PC-3 (cell line): ENCODE measurements at regions not wholly inside any gene's neighbourhood (a gene's known extent, or its start where the extent isn't known, plus 50 kb on each side); places are given as distances from the start of the nearest gene placed in this dataset.

Source experiments
- ATAC-seq: fragments of 200-7000 bp; cut with Tn5 transposase; 2 replicates; pipeline ENCODE4 v1.9.1; 2020; ENCODE audit warnings: mild to moderate bottlenecking, moderate library complexity
- BruUV-seq: library from RNA; stranded (reverse); fragments of 400-500 nt; replicated peaks from 2 replicates; lab custom pipeline; 2021; lab: Mats Ljungman, UMichigan
- CTCF ChIA-PET: fragments of 300-600 bp; sonication (Branson Sonifier 250); formaldehyde crosslinking; loops from one replicate; lab custom pipeline; 2022; ENCODE audit warnings: antibody characterized with exemption; lab: Charles Lee
- POLR2A ChIA-PET: fragments of 300-600 bp; sonication (Branson Sonifier 250); formaldehyde crosslinking; loops from one replicate; lab custom pipeline; 2022; ENCODE audit warnings: antibody characterized with exemption; ENCODE audit not compliant: unreplicated experiment; lab: Charles Lee
- DNase-seq: peaks from one replicate; pipeline ENCODE4 v3.0.0-alpha.2; 2015
- H2AFZ ChIP-seq: fragments of 300-600 bp; sonication (generic); 2 replicates; pipeline ENCODE4 v1.6.0; 2016; ENCODE audit warnings: antibody characterized with exemption, low read length
- H3F3A ChIP-seq: fragments of 300-600 bp; sonication (generic); one replicate; pipeline ENCODE4 v1.6.0; 2017; ENCODE audit warnings: antibody characterized with exemption, low read length, control low read depth, mild to moderate bottlenecking; ENCODE audit not compliant: unreplicated experiment
- H3K27ac ChIP-seq: fragments of 300-600 bp; sonication (generic); 2 replicates; pipeline ENCODE4 v1.5.1; 2016; ENCODE audit warnings: mild to moderate bottlenecking, low read length
- H3K27me3 ChIP-seq: fragments of 300-600 bp; sonication (generic); 2 replicates; pipeline ENCODE4 v1.6.1; 2016; ENCODE audit warnings: low read length, mixed read lengths
- H3K36me3 ChIP-seq: fragments of 300-600 bp; sonication (generic); 2 replicates; pipeline ENCODE4 v1.6.1; 2016; ENCODE audit warnings: low read depth, mixed run types, low read length, mixed read lengths
- H3K4me1 ChIP-seq: fragments of 300-600 bp; sonication (generic); 2 replicates; pipeline ENCODE4 v1.5.1; 2016; ENCODE audit warnings: low read length; ENCODE audit not compliant: insufficient read depth
- H3K4me2 ChIP-seq: fragments of 300-600 bp; sonication (generic); 2 replicates; pipeline ENCODE4 v1.6.0; 2016; ENCODE audit warnings: low read length
- H3K4me3 ChIP-seq: fragments of 300-600 bp; sonication (generic); 2 replicates; pipeline ENCODE4 v1.5.1; 2016; ENCODE audit warnings: mild to moderate bottlenecking, low read length, mixed read lengths
- H3K79me2 ChIP-seq: fragments of 300-600 bp; sonication (generic); 2 replicates; pipeline ENCODE4 v1.6.1; 2017; ENCODE audit warnings: low read length, mixed read lengths
- H3K9ac ChIP-seq: fragments of 300-600 bp; sonication (generic); 2 replicates; pipeline ENCODE4 v1.6.0; 2016; ENCODE audit warnings: mild to moderate bottlenecking, low read length
- H3K9me2 ChIP-seq: fragments of 300-600 bp; sonication (generic); replicated peaks from 2 replicates; pipeline ENCODE4 v1.6.1; 2016; ENCODE audit warnings: mixed run types, low read length, mixed read lengths
- H3K9me3 ChIP-seq: fragments of 300-600 bp; sonication (generic); 2 replicates; pipeline ENCODE4 v1.6.1; 2016; ENCODE audit warnings: low read length, mixed read lengths
- H4K20me1 ChIP-seq: fragments of 300-600 bp; sonication (generic); 2 replicates; pipeline ENCODE4 v1.6.1; 2016; ENCODE audit warnings: low read length, mixed read lengths
- CTCF ChIP-seq: fragments of 300-600 bp; sonication (generic); conservative IDR thresholded peaks from 2 replicates; pipeline ENCODE4 v1.5.1; 2017; ENCODE audit warnings: antibody characterized with exemption, low read depth, mild to moderate bottlenecking, low read length
- EZH2 ChIP-seq: fragments of 300-600 bp; sonication (generic); IDR thresholded peaks from one replicate; pipeline ENCODE4 v1.6.1; 2017; ENCODE audit warnings: antibody characterized with exemption, mild to moderate bottlenecking, low read length; ENCODE audit not compliant: unreplicated experiment
- EZH2phosphoT487 ChIP-seq: fragments of 300-600 bp; sonication (generic); IDR thresholded peaks from 2 replicates; pipeline ENCODE4 v1.6.1; 2018; ENCODE audit warnings: mild to moderate bottlenecking, antibody characterized with exemption, low read length, borderline replicate concordance
- intact Hi-C: fragments of 100-400 bp; cut with micrococcal nuclease; formaldehyde crosslinking; loops from 2 replicates; pipeline ENCODE4 v1.9.0; 2023

- Histone ChIP-seq H3F3A (no peaks in the 10 kb centered on the region), H3K4me3 (no peak overlapping the region), H3K9ac (no peak overlapping the region), H3K4me1 (no peaks in the 10 kb centered on the region), H3K9me3 (no peaks in the 10 kb centered on the region), H3K79me2 (no peaks in the 10 kb centered on the region), H3K27me3 (no peaks in the 10 kb centered on the region), H3K4me2 (no peak overlapping the region), H3K27ac (no peak overlapping the region), H3K9me2 (no peaks in the 10 kb centered on the region), H3K36me3 (no peaks in the 10 kb centered on the region), H2AFZ (no peak overlapping the region), H4K20me1 (no peaks in the 10 kb centered on the region)
- ATAC-seq (no peak), DNase-seq (no peak)
- BruUV-seq, result no TSS peak
- intact Hi-C loops, result no loop called here
- ChIA-PET POLR2A (no interaction called here), CTCF (no interaction called here)
- TF ChIP-seq EZH2 (no peak), CTCF (no peak)
These were observed 239.5 kb upstream of the KLHL29 start for GRCh38 chr2:23145460-23145859.

GRCh38 chr2:23146011-23146410, 239.0 kb upstream of the KLHL29 start:
- H3K79me2 ChIP-seq, result no peaks in the 10 kb centered on the region
- H3K4me1 ChIP-seq, result no peaks in the 10 kb centered on the region
- no peaks in the 10 kb centered on the region for H3K36me3 ChIP-seq
- H3K4me2 ChIP-seq, result no peak overlapping the region
- intact Hi-C loops, result no loop called here
- H2AFZ ChIP-seq, result no peak overlapping the region
- ChIA-PET CTCF (no interaction called here), POLR2A (no interaction called here)
- no peaks in the 10 kb centered on the region for H3F3A ChIP-seq
- no peaks in the 10 kb centered on the region for H4K20me1 ChIP-seq
- BruUV-seq, result no TSS peak
- H3K27me3 ChIP-seq, result no peaks in the 10 kb centered on the region
- no peaks in the 10 kb centered on the region for H3K9me2 ChIP-seq
- ATAC-seq, result no peak
- no peak for DNase-seq
- H3K9ac ChIP-seq, result no peak overlapping the region
- TF ChIP-seq EZH2phosphoT487 (no peak), CTCF (no peak), EZH2 (no peak)
- no peak overlapping the region for H3K27ac ChIP-seq
- no peaks in the 10 kb centered on the region for H3K9me3 ChIP-seq
- no peak overlapping the region for H3K4me3 ChIP-seq

GRCh38 chr2:23148342-23148741, 236.6 kb upstream of the KLHL29 start:
- TF ChIP-seq CTCF, result no peak
- no peak for TF ChIP-seq EZH2phosphoT487
- TF ChIP-seq EZH2, result no peak
- Histone ChIP-seq H3K79me2 (no peaks in the 10 kb centered on the region), H2AFZ (no peak overlapping the region), H3F3A (no peaks in the 10 kb centered on the region), H3K27me3 (no peaks in the 10 kb centered on the region), H3K4me3 (no peak overlapping the region), H3K4me1 (no peaks in the 10 kb centered on the region), H3K9me2 (no peaks in the 10 kb centered on the region), H3K36me3 (no peaks in the 10 kb centered on the region), H4K20me1 (no peaks in the 10 kb centered on the region), H3K9me3 (no peaks in the 10 kb centered on the region), H3K4me2 (no peak overlapping the region), H3K9ac (no peak overlapping the region), H3K27ac (no peak overlapping the region)
- intact Hi-C loops, result no loop called here
- POLR2A ChIA-PET, result no interaction called here
- DNase-seq, result no peak
- CTCF ChIA-PET, result no interaction called here
- no TSS peak for BruUV-seq
- no peak for ATAC-seq
